B cell (primary cell): ENCODE measurements at regions not wholly inside any gene's neighbourhood (a gene's known extent, or its start where the extent isn't known, plus 50 kb on each side); places are given as distances from the start of the nearest gene placed in this dataset.

Experiments
- CTCF ChIP-seq: fragments of 200-600 bp; IDR thresholded peaks from one replicate; pipeline ENCODE4 v1.8.0; 2022; ENCODE audit warnings: antibody characterized with exemption, mild to moderate bottlenecking
- EZH2 ChIP-seq: IDR thresholded peaks from 2 replicates; pipeline ENCODE4 v1.6.1; 2012; ENCODE audit warnings: borderline replicate concordance, low read depth, mild to moderate bottlenecking, moderate library complexity, low read length; ENCODE audit not compliant: insufficient read depth, poor library complexity, severe bottlenecking

GRCh38 chr1:30523055-30524020 is 200.0 kb downstream of the MATN1 start:
- TF ChIP-seq CTCF: no peak
- no peak for TF ChIP-seq EZH2
